ENCODE measurements at regions not wholly inside any gene's neighbourhood (a gene's known extent, or its start where the extent isn't known, plus 50 kb on each side); places are given as distances from the start of the nearest gene placed in this dataset.

GRCh38 chr12:88433997-88434703, 146.1 kb downstream of the KITLG start:
- DNase-seq (ENCODE audit: low read depth), result no peak
- no peak overlapping the region for H3K4me3 ChIP-seq (ENCODE audit: low read depth, low read length)
- no peak for TF ChIP-seq CTCF (conservative IDR thresholded peaks at IDR 0.05; ENCODE audit: low read depth, low read length)

GRCh38 chr12:88435334-88436076, 144.8 kb downstream of the KITLG start:
- DNase-seq (ENCODE audit: low read depth), result no peak
- no peak overlapping the region for H3K4me3 ChIP-seq (ENCODE audit: low read depth, low read length)
- TF ChIP-seq CTCF (conservative IDR thresholded peaks at IDR 0.05; ENCODE audit: low read depth, low read length), result no peak

- TF ChIP-seq CTCF (conservative IDR thresholded peaks at IDR 0.05; ENCODE audit: low read depth, low read length), result no peak
- no peak for DNase-seq (ENCODE audit: low read depth)
- no peak overlapping the region for H3K4me3 ChIP-seq (ENCODE audit: low read depth, low read length)
Measured at GRCh38 chr12:88437226-88437625, 143.0 kb downstream of the KITLG start.
